ENCODE measurements at regions not wholly inside any gene's neighbourhood (a gene's known extent, or its start where the extent isn't known, plus 50 kb on each side); places are given as distances from the start of the nearest gene placed in this dataset.

- TF ChIP-seq, protein P1, sequence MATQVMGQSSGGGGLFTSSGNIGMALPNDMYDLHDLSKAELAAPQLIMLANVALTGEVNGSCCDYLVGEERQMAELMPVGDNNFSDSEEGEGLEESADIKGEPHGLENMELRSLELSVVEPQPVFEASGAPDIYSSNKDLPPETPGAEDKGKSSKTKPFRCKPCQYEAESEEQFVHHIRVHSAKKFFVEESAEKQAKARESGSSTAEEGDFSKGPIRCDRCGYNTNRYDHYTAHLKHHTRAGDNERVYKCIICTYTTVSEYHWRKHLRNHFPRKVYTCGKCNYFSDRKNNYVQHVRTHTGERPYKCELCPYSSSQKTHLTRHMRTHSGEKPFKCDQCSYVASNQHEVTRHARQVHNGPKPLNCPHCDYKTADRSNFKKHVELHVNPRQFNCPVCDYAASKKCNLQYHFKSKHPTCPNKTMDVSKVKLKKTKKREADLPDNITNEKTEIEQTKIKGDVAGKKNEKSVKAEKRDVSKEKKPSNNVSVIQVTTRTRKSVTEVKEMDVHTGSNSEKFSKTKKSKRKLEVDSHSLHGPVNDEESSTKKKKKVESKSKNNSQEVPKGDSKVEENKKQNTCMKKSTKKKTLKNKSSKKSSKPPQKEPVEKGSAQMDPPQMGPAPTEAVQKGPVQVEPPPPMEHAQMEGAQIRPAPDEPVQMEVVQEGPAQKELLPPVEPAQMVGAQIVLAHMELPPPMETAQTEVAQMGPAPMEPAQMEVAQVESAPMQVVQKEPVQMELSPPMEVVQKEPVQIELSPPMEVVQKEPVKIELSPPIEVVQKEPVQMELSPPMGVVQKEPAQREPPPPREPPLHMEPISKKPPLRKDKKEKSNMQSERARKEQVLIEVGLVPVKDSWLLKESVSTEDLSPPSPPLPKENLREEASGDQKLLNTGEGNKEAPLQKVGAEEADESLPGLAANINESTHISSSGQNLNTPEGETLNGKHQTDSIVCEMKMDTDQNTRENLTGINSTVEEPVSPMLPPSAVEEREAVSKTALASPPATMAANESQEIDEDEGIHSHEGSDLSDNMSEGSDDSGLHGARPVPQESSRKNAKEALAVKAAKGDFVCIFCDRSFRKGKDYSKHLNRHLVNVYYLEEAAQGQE (IDR thresholded peaks at IDR 0.05; ENCODE audit: borderline replicate concordance) = no peak
- TF ChIP-seq CTCF (IDR thresholded peaks at IDR 0.05; ENCODE audit: poor library complexity, severe bottlenecking) (no peak), TAF1 (IDR thresholded peaks at IDR 0.05; ENCODE audit: low read depth) (no peak)
Measured at GRCh38 chr12:89166525-89166934, 185.8 kb downstream of the DUSP6 start.
